ENCODE measurements at regions not wholly inside any gene's neighbourhood (a gene's known extent, or its start where the extent isn't known, plus 50 kb on each side); places are given as distances from the start of the nearest gene placed in this dataset.
A peak's percentile ranks its signal among the peaks of the same experiment; 100 is the strongest.

GRCh38 chr13:24085662-24086061, 74.9 kb upstream of the SPATA13 start:
- no peak for DNase-seq

GRCh38 chr13:24086642-24087041, 73.9 kb upstream of the SPATA13 start:
- no peak for DNase-seq

- no peak for DNase-seq
These were observed 72.8 kb upstream of the SPATA13 start for GRCh38 chr13:24087605-24088225.

GRCh38 chr13:24090049-24090448, 70.5 kb upstream of the SPATA13 start:
- no peak for DNase-seq

- no peak for DNase-seq
These were observed 69.4 kb upstream of the SPATA13 start for GRCh38 chr13:24091080-24091479.

GRCh38 chr13:24092108-24092507, 68.4 kb upstream of the SPATA13 start:
- DNase-seq = no peak

- no peak for DNase-seq
These were observed 67.5 kb upstream of the SPATA13 start for GRCh38 chr13:24093047-24093446.

- DNase-seq = no peak
These were observed 63.9 kb upstream of the SPATA13 start for GRCh38 chr13:24096659-24097058.

GRCh38 chr13:24097064-24097463, 63.5 kb upstream of the SPATA13 start:
- DNase-seq = peak; percentile 51 to 55

- DNase-seq = peak; percentile 28 to 35
These were observed 62.9 kb upstream of the SPATA13 start for GRCh38 chr13:24097667-24098066.

GRCh38 chr13:24099490-24099889, 61.0 kb upstream of the SPATA13 start:
- no peak for DNase-seq

GRCh38 chr13:24100188-24100587, 60.3 kb upstream of the SPATA13 start:
- no peak for DNase-seq

GRCh38 chr13:24103782-24104372, 56.6 kb upstream of the SPATA13 start:
- DNase-seq = no peak

GRCh38 chr13:24104723-24105122, 55.8 kb upstream of the SPATA13 start:
- no peak for DNase-seq

GRCh38 chr13:24106429-24106828, 54.1 kb upstream of the SPATA13 start:
- no peak for DNase-seq

- DNase-seq = no peak
These were observed 52.4 kb upstream of the SPATA13 start for GRCh38 chr13:24107955-24108614.

GRCh38 chr13:24108615-24108965, 51.9 kb upstream of the SPATA13 start:
- DNase-seq = no peak

- DNase-seq = no peak
These were observed 50.5 kb upstream of the SPATA13 start for GRCh38 chr13:24110011-24110410.
